Fibroblast of skin of left biceps (primary cell): ENCODE measurements at regions not wholly inside any gene's neighbourhood (a gene's known extent, or its start where the extent isn't known, plus 50 kb on each side); places are given as distances from the start of the nearest gene placed in this dataset.
"Not testable (repeated sequence)": the region's sequence is repeated elsewhere in the genome, so short reads cannot be mapped to it uniquely, and the experiment has no call there.

Experiments
- DNase-seq, 2 experiments: peaks; one replicate each; pipeline ENCODE4 v3.0.0-alpha.2; 2013; ENCODE audit warnings: low read depth in 2 of 2

DNA sequence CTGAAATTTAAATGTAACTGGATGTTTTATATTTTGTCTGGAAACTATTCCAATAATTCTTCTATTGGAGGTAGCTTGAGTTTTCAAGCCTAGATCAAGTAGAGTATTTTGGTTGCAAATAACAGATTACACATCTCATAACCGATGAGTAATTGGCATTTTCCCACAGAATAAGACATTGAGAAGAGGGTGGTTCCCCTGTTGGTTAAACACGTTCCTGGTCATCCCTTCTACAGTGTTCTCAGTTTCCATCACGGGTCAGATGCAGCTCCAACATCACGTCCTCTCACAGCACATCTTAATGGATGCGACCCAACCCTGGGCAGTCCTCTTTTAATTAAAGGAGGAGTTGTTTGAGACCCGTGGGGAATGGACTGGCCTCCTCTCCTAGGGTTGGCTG, 149.0 kb upstream of the ZNF516 start:
- DNase-seq, result no peak

DNA sequence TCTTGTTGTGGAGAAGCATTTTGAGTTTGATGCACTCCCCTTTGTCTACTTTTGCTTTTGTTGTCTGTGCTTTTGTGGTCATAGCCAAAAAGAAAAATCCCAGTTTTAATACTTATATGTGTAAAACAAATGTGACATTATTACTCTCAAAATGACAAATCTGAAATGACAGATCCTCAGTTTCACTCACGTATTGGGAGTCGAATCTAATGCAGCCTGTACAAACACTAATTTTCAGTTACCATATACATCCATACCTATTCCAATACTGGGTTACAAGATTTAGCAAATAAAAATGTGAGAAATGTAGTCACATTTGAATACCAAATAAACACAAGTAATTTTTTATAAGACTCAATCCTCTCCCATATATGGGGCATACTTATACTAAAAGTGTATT, 148.2 kb upstream of the ZNF516 start:
- DNase-seq, result no peak

DNA sequence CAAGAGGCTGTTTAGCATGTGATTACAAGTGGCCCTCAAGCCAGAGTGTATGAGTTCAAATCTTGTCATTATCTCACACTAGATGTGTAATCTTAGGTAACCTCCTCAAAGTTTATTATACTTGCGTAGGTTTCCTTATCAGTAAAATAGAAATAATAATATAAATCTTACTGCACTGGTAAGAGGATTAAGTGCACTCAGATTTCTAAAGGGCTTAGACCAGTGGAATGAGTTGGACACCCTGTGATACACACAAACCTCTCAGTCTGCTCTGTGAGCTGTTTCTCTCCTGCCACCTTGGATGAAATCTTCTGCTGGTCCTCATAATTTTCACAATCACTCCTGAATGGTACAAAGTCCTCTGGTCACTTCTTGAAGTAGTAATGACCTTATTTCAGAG, 145.4 kb upstream of the ZNF516 start:
- no peak for DNase-seq

DNA sequence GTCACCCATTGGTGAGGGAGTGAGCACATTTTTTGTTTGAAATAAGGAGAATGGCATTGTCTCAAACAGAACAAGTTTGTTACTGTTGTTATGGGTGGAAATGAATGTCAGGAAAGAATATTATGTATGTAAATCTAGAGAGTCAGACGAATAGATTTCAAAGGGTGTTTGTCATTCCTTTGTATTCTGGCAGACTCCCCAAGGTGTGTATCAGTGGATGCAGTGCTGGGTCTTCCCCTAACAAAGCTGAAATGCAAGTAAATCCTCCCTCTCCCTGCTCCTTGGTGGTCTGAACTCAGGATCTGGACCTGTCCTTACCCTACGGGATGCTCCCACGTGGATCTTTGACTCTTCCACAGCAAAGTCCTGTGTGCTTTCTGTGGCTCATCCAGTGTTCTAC, 139.5 kb upstream of the ZNF516 start:
- DNase-seq, result no peak

DNA sequence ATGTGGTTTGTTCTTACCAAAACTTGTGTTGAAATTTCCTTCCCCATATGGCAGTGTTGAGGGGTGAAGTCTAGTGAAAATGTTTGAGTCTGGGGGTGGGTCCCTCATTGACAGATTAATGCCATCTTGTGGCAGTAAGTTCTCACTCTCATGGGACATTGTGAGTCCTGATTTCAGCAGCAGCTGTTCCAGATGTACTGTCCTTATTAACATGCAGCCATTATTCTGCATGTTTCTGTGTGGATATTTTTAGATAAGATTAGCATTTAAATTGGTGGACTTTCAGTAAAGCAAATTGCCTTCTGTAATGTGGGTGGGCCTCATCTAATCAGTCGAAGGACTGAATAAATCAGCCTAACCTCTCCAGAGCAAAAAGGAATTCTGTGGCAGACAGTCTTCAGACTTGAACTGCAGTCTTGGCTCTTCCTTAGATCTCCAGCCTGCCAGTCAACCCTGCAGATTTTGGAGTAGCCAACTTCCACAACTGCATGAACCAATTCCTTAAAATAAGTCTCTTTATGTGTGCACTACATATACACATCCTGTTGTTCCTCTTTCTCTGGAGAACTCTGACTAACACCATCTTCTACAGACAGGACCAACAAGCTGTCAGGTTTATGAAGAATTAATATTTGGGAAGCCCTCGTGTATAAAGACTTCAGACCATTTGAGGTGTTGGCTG, 138.7 kb upstream of the ZNF516 start:
- no peak for DNase-seq

DNA sequence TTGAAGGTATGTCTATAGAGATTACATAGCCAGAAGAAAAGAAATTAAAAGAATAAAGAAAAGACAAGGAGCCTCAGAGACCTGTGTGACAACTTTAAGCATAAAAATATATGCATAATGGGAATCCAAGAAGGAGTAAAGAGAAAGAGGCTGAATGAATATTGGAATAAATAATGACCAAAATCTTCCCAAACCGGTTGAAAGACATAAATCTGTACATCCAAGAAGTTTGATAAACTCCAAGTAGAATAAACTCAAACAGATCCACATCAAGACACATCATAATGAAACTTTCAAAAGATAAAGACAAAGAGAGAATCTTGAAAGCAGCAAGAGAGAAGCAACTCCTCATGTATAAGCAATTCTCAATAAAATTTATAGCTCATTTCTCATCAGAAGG, 132.4 kb upstream of the ZNF516 start:
- no peak for DNase-seq

DNA sequence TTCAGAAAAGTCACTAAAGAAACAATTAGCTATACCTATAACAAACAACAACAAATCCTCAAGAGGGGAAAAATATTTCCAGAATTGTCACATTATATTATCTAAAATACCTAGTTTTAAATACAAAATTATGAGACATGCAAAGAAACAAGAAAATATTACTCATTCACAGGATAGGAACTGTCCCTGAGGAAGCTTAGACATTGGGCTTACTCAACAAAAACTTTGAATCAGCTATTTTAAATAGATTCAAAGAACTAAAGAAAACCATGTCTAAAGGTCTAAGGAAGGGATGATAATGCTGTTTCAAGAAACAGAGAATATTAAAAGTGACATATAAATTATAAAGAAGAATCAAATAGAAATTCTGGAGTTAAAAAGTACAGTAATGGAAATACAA, 131.9 kb upstream of the ZNF516 start:
- no peak for DNase-seq

DNA sequence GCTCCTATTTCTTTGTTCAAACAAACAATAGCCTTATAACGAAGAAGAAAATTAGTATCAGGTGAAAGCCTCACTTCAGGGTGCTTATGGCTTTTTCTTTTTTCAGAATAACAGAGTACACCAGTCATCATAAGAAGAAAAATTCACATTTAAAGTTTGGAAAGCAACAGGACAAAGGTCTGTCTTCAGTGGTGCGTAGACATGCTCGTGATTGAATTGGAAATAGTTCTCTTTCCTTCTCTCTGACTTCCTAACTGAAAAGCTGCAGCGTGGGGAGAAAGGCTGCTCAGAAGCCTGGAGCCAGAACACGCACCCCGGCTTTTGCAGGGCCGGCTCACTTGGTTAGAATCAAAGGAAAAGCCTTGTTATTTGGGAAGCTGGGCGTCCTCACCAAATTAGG, 127.6 kb upstream of the ZNF516 start:
- DNase-seq, result no peak

DNA sequence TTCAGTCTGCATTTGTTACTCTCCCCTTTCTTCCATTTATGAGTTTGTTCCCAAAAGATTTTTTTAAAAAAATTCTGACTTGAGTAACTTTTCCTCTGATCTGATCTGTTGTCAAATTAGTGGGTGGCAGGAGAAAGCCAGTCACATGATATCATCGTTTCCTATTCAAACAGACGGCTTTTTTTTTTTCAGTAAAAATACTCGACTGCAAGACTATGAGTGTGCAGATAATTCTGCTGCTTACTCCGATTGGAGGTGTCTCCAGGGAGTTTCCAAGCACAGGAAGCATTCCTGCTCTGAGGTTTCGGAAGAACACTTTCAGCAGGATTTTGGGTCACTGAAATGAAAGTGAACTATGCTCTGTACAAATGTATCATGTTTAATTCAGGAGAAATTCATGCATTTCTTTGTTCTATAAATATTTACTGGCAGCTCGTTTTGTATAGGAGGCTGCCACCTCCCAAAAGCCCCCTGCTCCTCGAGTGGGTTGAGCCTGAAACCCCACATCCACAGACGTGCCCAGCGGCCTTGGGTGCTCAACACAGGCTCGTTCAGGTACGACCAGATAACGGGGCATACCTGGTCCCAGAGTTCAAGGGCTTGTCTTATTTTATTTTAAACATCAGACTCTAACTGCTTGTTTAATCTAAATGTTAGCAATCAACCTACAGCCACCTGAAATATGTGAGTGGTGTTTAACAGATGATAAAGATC, 126.9 kb upstream of the ZNF516 start:
- DNase-seq, result peak in 1 of 2 experiments; percentile 10

DNA sequence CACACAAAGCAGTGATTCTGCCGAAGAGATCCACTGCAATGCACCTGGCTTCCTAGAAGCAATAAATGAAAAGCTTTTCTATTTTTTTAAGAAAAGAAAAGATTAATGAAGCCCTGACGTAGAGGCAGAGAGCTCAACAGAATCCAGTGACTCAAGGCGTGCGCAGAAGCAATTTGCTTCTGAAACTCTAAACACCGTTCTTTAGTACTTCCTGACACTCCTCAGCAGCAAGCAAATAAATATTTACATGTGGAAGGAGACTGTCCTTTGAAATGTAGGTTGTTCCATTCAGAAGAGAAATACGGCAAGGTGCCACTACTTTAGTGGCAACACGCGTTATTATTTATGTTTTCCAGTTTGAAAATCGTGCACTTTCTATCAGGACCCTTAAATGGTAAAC, 126.2 kb upstream of the ZNF516 start:
- DNase-seq, result no peak

DNA sequence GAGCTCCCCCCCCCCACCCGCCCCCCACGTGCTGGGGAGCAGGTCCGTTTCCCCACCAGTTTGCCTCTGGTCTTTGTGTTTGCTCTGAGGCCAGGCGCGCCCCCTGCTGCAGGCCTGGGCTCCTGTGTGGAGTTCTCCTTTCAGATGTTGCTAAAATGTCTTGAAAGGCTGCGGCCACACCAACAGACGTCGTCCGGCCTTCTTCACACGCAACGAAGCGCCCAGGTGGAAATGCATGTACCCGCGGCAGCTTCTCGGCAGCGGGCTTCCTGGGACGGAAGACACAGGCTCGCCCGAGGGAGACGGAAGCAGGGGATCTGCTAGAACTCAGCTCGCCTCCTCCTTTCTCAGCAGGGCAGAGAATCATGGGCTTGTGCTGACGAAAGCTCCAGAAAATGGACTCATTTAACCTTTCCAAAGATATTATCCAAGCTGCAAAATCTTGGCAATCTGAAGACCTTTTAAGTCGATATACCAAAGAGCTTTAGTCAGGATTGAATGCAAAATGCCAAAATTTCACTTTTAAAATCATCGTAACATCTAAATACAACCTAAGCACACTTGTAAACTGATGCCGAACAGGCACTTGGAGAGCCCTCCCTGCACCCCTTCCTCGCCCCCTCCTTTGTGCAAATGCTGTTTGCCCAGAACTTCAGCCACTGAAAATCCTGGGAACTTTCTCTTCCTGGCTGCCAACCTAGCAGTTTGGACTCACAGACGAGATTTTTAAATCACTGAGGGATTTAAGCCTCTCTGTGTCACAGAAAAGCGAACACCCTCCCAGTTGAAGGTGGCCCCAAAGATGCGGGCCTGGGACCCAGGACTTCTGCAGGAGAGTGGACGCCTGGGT, 125.5 kb upstream of the ZNF516 start:
- peak; percentile 45 for DNase-seq

DNA sequence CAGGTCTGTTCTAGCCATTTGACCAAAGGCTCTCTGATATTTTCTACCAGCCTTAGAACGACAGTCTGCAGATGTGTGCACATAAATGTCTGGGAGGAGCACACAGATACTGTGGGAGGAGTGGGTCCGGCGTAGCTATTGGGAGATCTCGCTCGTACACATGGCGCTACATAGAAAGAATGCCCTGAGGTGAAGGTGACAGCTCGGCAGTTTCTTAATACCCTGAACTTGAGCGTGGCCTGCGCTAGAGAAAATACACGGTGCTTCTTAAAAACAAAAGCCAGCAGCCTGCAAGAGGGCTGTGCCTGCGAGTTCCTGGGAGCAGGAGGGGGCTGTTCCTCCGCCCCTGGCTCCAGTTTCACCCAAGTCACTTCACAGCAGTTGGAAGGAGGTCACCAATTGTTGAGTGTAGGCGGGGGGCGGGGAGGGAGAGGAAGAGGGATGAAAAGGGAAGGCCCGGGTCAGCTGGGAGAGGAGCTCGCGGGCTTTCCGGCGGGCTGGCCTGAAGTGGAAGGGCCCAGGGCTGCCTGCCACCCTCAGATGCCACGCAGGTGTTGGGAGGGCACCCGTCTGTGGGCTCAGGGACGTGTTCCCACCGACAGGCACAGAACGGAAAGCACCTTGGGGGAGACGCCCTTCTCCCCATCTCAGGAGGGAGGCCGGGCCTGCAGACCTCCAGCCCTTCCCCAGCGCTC, 124.7 kb upstream of the ZNF516 start:
- no peak for DNase-seq

DNA sequence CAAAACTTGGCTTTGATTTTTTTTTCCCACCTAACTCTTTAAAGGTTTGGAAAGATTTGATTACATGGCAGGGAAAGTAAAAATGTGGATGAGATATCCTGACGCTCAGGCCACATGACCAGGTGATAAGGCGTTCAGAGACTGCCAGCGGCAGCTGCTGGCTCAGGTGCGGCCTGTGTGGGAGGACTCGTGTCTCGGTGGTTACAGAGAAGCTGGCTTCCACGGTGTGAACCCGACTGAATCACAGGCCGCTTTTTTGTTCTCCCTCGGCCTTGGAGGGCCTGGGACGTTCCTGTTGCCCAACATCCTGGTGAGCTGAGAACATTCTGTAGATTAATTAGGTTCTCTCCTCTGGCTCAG, 124.2 kb upstream of the ZNF516 start:
- no peak for DNase-seq

DNA sequence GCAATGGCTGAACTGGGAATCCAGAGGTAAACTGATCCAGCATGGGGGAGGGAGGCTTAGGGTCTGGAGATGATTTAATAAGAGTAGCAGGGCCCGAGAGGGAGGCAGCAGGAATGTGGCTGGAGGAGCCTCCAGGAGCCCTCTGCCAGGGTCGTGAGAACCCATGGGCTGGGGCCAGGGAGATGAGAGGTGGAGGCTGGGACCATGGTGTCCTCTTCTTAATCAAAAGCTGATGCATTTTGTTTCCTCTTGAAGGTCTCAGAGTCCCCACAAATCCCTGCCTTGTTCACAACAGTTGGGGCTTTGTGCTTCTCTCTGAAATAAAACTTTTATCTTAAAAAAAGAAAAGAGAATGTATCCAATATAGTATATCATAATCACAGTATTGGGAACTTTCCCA, 123.7 kb upstream of the ZNF516 start:
- no peak for DNase-seq

DNA sequence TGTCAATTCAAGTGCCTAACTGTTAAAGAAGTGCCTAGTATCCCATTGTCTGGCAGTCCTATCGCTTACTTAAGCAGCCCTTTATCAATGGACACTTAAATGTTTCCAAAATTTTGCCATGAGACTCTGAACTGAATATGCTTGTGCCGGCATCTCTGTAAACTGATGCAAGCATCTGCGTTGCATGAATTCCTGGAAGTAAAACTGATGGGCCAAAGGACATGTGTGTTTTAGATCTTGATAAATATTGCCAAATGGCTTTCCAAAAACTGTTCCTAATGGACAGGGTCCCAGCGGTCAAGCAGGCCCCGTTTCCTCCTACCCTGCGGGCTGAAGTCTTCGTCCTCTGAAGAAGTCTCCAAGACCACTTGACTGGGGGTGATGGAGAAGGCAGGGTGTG, 121.3 kb upstream of the ZNF516 start:
- no peak for DNase-seq

DNA sequence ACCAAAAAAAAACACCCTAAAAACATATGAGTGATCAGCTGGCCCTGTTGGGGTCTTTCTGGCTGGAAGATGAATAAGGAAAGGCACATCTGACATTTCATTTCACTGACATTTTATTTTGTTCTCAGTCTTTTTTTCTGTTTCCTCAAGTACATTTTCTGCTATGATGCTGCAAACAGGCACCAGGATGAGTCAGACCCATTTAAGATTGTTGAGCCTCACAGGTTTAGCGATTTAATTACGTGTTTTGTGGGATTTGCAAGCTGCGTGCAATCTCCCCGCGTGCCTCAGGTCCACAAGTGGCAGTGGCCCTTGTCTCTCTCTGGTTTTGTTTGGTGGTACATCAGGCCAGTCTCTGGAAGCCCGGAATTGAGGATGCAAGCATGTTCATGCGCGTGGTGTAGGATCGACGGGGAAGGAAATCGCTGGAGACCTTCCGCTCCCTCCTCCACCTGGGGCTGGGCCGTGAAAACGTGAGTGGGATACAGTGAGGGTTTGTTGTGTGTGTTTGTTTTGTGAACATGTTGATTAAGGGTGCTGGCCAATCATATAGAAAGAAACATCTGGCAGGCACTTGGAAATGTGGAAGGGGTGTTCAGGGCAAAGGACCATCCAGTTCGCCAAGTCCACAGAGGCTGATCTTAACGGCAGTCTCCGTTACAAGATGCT, 120.2 kb upstream of the ZNF516 start:
- DNase-seq, result no peak

DNA sequence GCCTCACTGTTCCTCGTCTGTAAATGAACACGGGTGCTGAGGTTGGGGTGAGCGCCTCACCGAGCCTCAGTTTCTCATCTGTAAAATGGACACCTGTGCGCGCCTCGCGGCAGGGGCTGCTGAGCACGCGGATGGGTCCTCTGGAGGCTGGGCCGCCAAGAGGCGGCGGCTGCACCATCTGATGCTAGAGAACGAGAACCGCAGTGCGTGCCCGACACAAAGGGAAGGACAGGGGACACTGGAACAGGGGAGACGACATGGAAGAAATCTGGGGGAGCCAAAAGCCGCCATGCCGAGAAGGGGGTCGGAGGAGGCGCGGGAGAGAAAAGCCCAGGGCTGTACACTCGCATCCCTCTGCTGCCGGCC, 118.7 kb upstream of the ZNF516 start:
- DNase-seq, result no peak

DNA sequence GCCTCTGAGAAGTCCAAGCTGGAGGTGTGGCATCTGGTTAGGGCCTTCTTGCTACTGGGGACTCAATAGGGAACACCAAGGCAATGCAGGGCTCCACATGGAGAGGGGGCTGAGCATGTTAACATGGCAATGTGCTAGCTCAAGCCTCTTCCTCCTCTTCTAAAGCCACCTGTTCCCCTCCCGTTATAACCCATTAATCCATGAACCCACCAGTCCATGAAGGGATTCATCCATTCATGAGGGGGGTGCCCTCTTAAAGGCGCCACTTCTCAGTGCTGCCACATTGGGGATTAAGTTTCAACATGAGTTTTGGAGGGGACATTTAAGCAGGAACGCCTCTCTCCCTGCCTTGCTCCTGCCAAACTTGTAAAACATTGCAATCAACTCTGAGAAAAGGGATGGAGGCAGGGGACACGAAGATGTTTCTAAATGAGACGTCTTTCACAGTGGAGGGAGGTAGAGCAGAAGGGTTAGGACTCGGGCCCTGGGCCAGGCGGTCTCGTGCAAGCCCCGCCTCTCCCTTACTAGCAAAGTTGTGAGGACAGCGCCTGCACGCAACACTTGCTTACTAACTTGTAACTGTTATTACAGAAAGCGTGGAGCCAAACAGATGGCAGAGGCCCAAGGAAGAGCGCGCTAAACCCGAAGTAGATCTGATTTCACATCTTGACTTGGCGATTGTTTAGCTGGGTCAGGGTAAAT, 118.2 kb upstream of the ZNF516 start:
- DNase-seq, result no peak

DNA sequence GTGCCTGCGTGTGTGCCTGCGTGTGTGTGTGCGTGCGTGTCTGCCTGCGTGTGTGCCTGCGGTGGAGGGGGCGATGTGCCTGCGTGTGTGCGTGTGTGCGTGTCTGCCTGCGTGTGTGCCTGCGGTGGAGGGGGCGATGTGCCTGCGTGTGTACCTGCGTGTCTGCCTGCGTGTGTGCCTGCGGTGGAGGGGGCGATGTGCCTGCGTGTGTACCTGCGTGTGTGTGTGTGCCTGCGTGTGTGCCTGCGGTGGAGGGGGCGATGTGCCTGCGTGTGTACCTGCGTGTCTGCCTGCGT, 116.7 kb upstream of the ZNF516 start:
- not testable (repeated sequence) for DNase-seq

DNA sequence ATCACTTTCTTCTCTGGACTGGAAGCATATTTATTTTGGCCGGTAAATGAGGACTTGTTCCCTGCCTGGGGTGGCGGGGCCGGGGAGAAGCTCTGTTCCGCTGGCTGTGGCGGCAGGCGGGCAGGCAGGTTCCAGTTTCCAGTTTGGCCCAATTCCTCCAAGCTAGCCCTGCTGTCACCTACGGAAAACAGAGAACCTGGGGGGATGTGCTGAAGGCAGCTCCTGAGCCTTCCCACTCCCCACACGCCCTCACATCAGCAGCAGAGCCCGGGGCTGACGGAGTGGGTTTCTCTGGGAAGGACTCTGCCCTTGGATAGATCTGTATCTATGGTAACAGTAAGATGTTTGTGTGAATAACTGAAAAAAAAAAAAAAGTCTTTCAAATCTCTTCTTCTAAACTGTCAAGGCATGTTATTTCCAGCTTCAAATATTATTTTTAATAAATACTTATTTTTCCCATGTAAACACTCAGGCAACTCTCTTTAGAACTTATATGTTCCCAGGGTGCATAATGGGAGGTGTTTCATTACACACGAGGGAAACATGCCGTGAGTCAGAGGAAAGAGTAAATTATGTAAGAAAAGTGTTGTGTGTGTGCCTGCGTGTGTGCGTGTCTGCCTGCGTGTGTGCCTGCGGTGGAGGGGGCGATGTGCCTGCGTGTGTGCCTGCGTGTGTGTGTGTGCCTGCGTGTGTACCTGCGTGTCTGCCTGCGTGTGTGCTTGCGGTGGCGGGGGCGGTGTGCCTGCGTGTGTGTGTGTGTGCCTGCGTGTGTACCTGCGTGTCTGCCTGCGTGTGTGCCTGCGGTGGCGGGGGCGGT, 116.1 kb upstream of the ZNF516 start:
- DNase-seq, result peak in 1 of 2 experiments; percentile 15

DNA sequence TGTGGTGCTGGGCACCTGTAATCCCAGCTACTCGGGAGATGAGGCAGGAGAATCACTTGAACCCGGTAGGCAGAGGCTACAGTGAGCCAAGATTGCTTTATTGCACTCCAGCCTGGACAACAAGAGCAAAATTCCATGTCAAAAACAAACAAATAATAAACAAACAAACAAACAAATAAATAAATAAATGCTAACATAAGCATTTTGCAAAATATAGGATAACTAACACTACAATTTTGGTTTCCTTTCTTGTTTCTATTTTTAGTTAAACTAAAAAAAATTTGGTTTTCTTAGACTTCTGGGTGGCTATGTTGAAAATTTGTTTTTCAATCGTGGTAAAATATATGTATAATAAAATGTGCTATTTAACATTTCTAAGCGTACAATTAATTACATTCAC, 115.0 kb upstream of the ZNF516 start:
- no peak for DNase-seq
